ENCODE measurements at regions not wholly inside any gene's neighbourhood (a gene's known extent, or its start where the extent isn't known, plus 50 kb on each side); places are given as distances from the start of the nearest gene placed in this dataset.

- TF ChIP-seq GATAD2B (conservative IDR thresholded peaks at IDR 0.05; ENCODE audit: low read depth), result no peak
Observed at GRCh38 chr21:32132881-32133280, 146.0 kb downstream of the MIS18A start (continued).

GRCh38 chr21:32132409-32132808, 146.4 kb downstream of the MIS18A start:
- peaks cover 27% of the 10 kb centered on the region for H3K4me1 ChIP-seq (ENCODE audit: control insufficient read depth, insufficient read depth, low read length)
- ATAC-seq (no peak), DNase-seq (ENCODE audit: low read depth, low spot score) (no peak), FAIRE-seq (no peak)
- TF ChIP-seq PRDM15 (CRISPR knock-in tag; IDR thresholded peaks at IDR 0.05) (no peak), ELK1 (IDR thresholded peaks at IDR 0.05; ENCODE audit: low read depth, low read length) (no peak), MAX (IDR thresholded peaks at IDR 0.05; ENCODE audit: low read depth, low read length) (no peak), E2F4 (IDR thresholded peaks at IDR 0.05; ENCODE audit: low read depth, low read length) (no peak), ZNF274 (IDR thresholded peaks at IDR 0.05; ENCODE audit: insufficient read depth, insufficient read length) (no peak), SRF (IDR thresholded peaks at IDR 0.05; ENCODE audit: low read depth in 2 of 2, low read length in 2 of 2) (no peak)
- no TSS peak for BruUV-seq (replicated peaks)
- no peaks in the 10 kb centered on the region for H3K79me2 ChIP-seq (ENCODE audit: control insufficient read depth, insufficient read depth, low read length)
- no peaks in the 10 kb centered on the region for H4K20me1 ChIP-seq (ENCODE audit: control insufficient read depth, insufficient read depth)
- H2AFZ ChIP-seq (ENCODE audit: control insufficient read depth, low read depth, low read length), result no peak overlapping the region
- no peak overlapping the region for H3K4me2 ChIP-seq (ENCODE audit: control insufficient read depth, insufficient read depth)
- H3K27me3 ChIP-seq (replicated peaks in 1 of 2; ENCODE audit: control insufficient read depth in 2 of 2, insufficient read depth in 2 of 2, low read length in 1 of 2), result no peaks in the 10 kb centered on the region
- H3K36me3 ChIP-seq (ENCODE audit: control insufficient read depth in 2 of 2, insufficient read depth in 2 of 2, low read length in 1 of 2), result no peaks in the 10 kb centered on the region
- peaks cover 1% of the 10 kb centered on the region; the same call in 2 of the 3 replicates for H3K9me3 ChIP-seq (replicated peaks; ENCODE audit: control insufficient read depth, insufficient read depth, low read length)
- POLR2A ChIA-PET, result no interaction called here
- SMC1A ChIA-PET (ENCODE audit: uncharacterized antibody, unreplicated experiment), result no interaction called here
- intact Hi-C loops (cut with micrococcal nuclease; ENCODE audit: unreplicated experiment), result no loop called here
- RAD21 ChIA-PET (ENCODE audit: unreplicated experiment), result no interaction called here
- no peak overlapping the region for H3K27ac ChIP-seq (ENCODE audit: control insufficient read depth, insufficient read depth)
- CTCF ChIA-PET, result no interaction called here
- in situ Hi-C loops (cut with MboI), result no loop called here
- no peak overlapping the region for H3K4me3 ChIP-seq
- H3K9ac ChIP-seq (ENCODE audit: control insufficient read depth, insufficient read depth, low read length), result no peak overlapping the region
- 59% methylated on average over 3 of the region's 3 CpGs for WGBS (ENCODE audit: insufficient coverage, insufficient replicate concordance, low lambda C conversion rate, missing lambda C conversion rate)
